K562 (cell line): ENCODE measurements at regions not wholly inside any gene's neighbourhood (a gene's known extent, or its start where the extent isn't known, plus 50 kb on each side); places are given as distances from the start of the nearest gene placed in this dataset.

Experiments
- ATAC-seq: fragments of 200-7000 bp; cut with Tn5 transposase; 3 replicates; pipeline ENCODE4 v1.9.1; 2020; ENCODE audit warnings: moderate library complexity
- BruUV-seq: library from RNA; stranded (reverse); fragments of 400-500 nt; replicated peaks from 2 replicates; lab custom pipeline; 2021; lab: Mats Ljungman, UMichigan
- CTCF ChIA-PET: fragments of 300-600 bp; formaldehyde crosslinking; extraction: SDS; loops from one replicate; lab custom pipeline; 2021; ENCODE audit warnings: low intra/inter-chr PET ratio; lab: Yijun Ruan, JAX
- POLR2A ChIA-PET: fragments of 300-600, 350-650 bp; sonication (Branson Sonifier 250); formaldehyde crosslinking; extraction: SDS; loops from one replicate; lab custom pipeline; 2021; ENCODE audit warnings: antibody characterized with exemption, inconsistent platforms; lab: Yijun Ruan, JAX
- DNase-seq, 4 experiments: peaks; one replicate each; pipeline versions ENCODE4 v3.0.0 to v3.0.0-alpha.2; 2011 to 2018; ENCODE audit warnings: low spot score in 3 of 4, mixed read lengths in 3 of 4; ENCODE audit errors: extremely low read depth in 1 of 4
- FAIRE-seq: peaks from 2 replicates; lab custom pipeline; 2011; peaks lifted over from hg19 to GRCh38; lab: Jason Lieb, UNC
- H2AFZ ChIP-seq: 2 replicates; pipeline ENCODE4 v1.6.0; 2011; ENCODE audit warnings: low read depth, low read length, control low read depth, inconsistent platforms
- H3K27ac ChIP-seq: fragments of 200-600 bp; 3 replicates; pipeline ENCODE4 v1.8.0; 2011; ENCODE audit warnings: low read depth, mild to moderate bottlenecking, control low read depth, inconsistent platforms, low read length, moderate library complexity, mixed read lengths; ENCODE audit errors: extremely low read depth
- H3K27me3 ChIP-seq, 2 experiments: fragments of 300-600 bp in 1 of 2; 2 replicates in 1 of 2; 3 replicates in 1 of 2; pipeline versions ENCODE4 v1.6.0 to v1.8.0; 2011; ENCODE audit warnings: inconsistent platforms in 2 of 2, low read length in 2 of 2, mild to moderate bottlenecking in 1 of 2, mixed read lengths in 1 of 2, moderate library complexity in 1 of 2; ENCODE audit not compliant: control insufficient read depth in 2 of 2, insufficient read depth in 2 of 2
- H3K36me3 ChIP-seq: fragments of 300-600 bp; 3 replicates; pipeline ENCODE4 v1.8.0; 2011; ENCODE audit warnings: mild to moderate bottlenecking, low read length, inconsistent platforms; ENCODE audit not compliant: control insufficient read depth, insufficient read depth
- H3K4me1 ChIP-seq, 2 experiments: fragments of 200-600 bp in 1 of 2; replicated peaks in 1 of 2; 2 replicates in 1 of 2; 3 replicates in 1 of 2; pipeline versions ENCODE4 v1.5.1 to v1.8.0; 2011; ENCODE audit warnings: inconsistent platforms in 2 of 2, low read length in 2 of 2, mild to moderate bottlenecking in 1 of 2, mixed read lengths in 1 of 2, moderate library complexity in 1 of 2; ENCODE audit not compliant: control insufficient read depth in 2 of 2, insufficient read depth in 2 of 2
- H3K4me2 ChIP-seq: 2 replicates; pipeline ENCODE4 v1.6.1; 2011; ENCODE audit warnings: low read length, control low read depth, inconsistent platforms, mixed read lengths; ENCODE audit not compliant: insufficient read depth
- H3K4me3 ChIP-seq: fragments of 200-600 bp; sonication (generic), shearing (Covaris generic); 2 replicates; pipeline ENCODE4 v1.5.1; 2016; ENCODE audit warnings: control low read depth, inconsistent platforms
- H3K79me2 ChIP-seq: fragments of 200-600 bp; 3 replicates; pipeline ENCODE4 v1.8.0; 2011; ENCODE audit warnings: low read length, inconsistent platforms; ENCODE audit not compliant: control insufficient read depth, insufficient read depth
- H3K9ac ChIP-seq, 2 experiments: 2 replicates each; pipeline versions ENCODE4 v1.6.0 to v1.6.1; 2011; ENCODE audit warnings: low read depth in 2 of 2, low read length in 2 of 2, control low read depth in 1 of 2, inconsistent platforms in 1 of 2, mild to moderate bottlenecking in 1 of 2, mixed read lengths in 1 of 2; ENCODE audit not compliant: insufficient read depth in 1 of 2
- H3K9me1 ChIP-seq: one replicate; pipeline ENCODE4 v1.6.0; 2011; ENCODE audit warnings: inconsistent platforms, mild to moderate bottlenecking, low read length, moderate library complexity; ENCODE audit not compliant: control insufficient read depth, insufficient read depth
- H3K9me3 ChIP-seq: replicated peaks from 2 replicates; pipeline ENCODE4 v1.5.1; 2011; ENCODE audit warnings: low read depth, low read length, inconsistent platforms; ENCODE audit not compliant: control insufficient read depth, insufficient read depth
- H4K20me1 ChIP-seq: replicated peaks from 2 replicates; pipeline ENCODE4 v1.6.1; 2011; ENCODE audit warnings: low read length, inconsistent platforms, mixed read lengths; ENCODE audit not compliant: control insufficient read depth, insufficient read depth
- ATF7 ChIP-seq: fragments of 450-650 bp; IDR thresholded peaks from 2 replicates; pipeline ENCODE4 v1.7.1; 2014; ENCODE audit warnings: mild to moderate bottlenecking, moderate library complexity
- CREM ChIP-seq: IDR thresholded peaks from 2 replicates; pipeline ENCODE4 v1.6.1; 2014; ENCODE audit warnings: antibody characterized with exemption, low read depth
- ELF4 ChIP-seq: fragments of 450-650 bp; formaldehyde crosslinking; IDR thresholded peaks from 2 replicates; pipeline ENCODE4 v1.4.0; 2022; ENCODE audit warnings: missing genetic modification characterization
- MCM5 ChIP-seq: fragments of 450-650 bp; IDR thresholded peaks from 2 replicates; pipeline ENCODE4 v1.6.1; 2016; ENCODE audit warnings: low read depth
- RBM39 ChIP-seq: fragments of 200-400 bp; formaldehyde crosslinking; optimal IDR thresholded peaks from 2 replicates; pipeline ENCODE3; 2018; ENCODE audit warnings: low read depth, low read length
- TAF1 ChIP-seq: IDR thresholded peaks from 2 replicates; pipeline ENCODE4 v1.6.1; 2011; ENCODE audit warnings: mild to moderate bottlenecking, low read length, moderate library complexity; ENCODE audit not compliant: insufficient read depth, control insufficient read depth, severe bottlenecking; ENCODE audit errors: extremely low read depth
- TGIF2 ChIP-seq: sonication (generic); formaldehyde crosslinking; IDR thresholded peaks from 2 replicates; pipeline ENCODE4 v1.8.1; 2022; ENCODE audit warnings: mild to moderate bottlenecking, missing genetic modification reagents, moderate library complexity
- ZFX ChIP-seq: sonication (generic); formaldehyde crosslinking; IDR thresholded peaks from 2 replicates; pipeline ENCODE4 v1.8.0; 2022; ENCODE audit warnings: mild to moderate bottlenecking, missing genetic modification reagents, moderate library complexity
- ZNF431 ChIP-seq: sonication (generic); formaldehyde crosslinking; IDR thresholded peaks from 2 replicates; pipeline ENCODE4 v1.8.0; 2022; ENCODE audit warnings: mild to moderate bottlenecking, missing genetic modification reagents
- ZNF644 ChIP-seq: fragments of 200-800 bp; sonication (Bioruptor generic); IDR thresholded peaks from 2 replicates; pipeline ENCODE4 v1.6.1; 2016; ENCODE audit warnings: low read depth, missing genetic modification characterization, missing compliant biosample characterization
- ZNF699 ChIP-seq: fragments of 250-450 bp; sonication (Bioruptor Pico); IDR thresholded peaks from 2 replicates; pipeline ENCODE4 v1.8.0; 2021; ENCODE audit warnings: mild to moderate bottlenecking, moderate library complexity; ENCODE audit not compliant: insufficient replicate concordance
- WGBS: fragments of 100-300 bp; shearing (Covaris generic); methylation state at CpG from one replicate; pipeline ENCODE4 v1.1.6; 2016; ENCODE audit warnings: low coverage, mixed read lengths; ENCODE audit not compliant: insufficient coverage; ENCODE audit errors: missing lambda C conversion rate; 5-methylcytosine and 5-hydroxymethylcytosine counted together
- in situ Hi-C: fragments of 300-500 bp; cut with MboI; formaldehyde crosslinking; loops from 4 replicates; pipeline ENCODE4 v1.15.0; 2018; ENCODE audit warnings: inconsistent platforms, mixed read lengths
- intact Hi-C: fragments of 100-400 bp; cut with micrococcal nuclease; formaldehyde crosslinking; loops from 2 replicates; pipeline ENCODE4 v1.14.2; 2022
- TF ChIP-seq, protein P1 (sequence below): fragments of 450-650 bp; IDR thresholded peaks from 2 replicates; pipeline ENCODE4 v1.6.1; 2014; ENCODE audit warnings: low read depth, mild to moderate bottlenecking, moderate library complexity, borderline replicate concordance
- TF ChIP-seq, protein P2 (sequence below): fragments of 150-350 bp; IDR thresholded peaks from 2 replicates; pipeline ENCODE4 v1.6.1; 2014; ENCODE audit warnings: low read depth, mild to moderate bottlenecking, low read length, borderline replicate concordance
- TF ChIP-seq, protein P3 (sequence below): fragments of 250-450 bp; sonication (Bioruptor Pico); IDR thresholded peaks from 2 replicates; pipeline ENCODE4 v1.8.0; 2022; ENCODE audit warnings: inconsistent platforms, mild to moderate bottlenecking, moderate library complexity, borderline replicate concordance

DNA sequence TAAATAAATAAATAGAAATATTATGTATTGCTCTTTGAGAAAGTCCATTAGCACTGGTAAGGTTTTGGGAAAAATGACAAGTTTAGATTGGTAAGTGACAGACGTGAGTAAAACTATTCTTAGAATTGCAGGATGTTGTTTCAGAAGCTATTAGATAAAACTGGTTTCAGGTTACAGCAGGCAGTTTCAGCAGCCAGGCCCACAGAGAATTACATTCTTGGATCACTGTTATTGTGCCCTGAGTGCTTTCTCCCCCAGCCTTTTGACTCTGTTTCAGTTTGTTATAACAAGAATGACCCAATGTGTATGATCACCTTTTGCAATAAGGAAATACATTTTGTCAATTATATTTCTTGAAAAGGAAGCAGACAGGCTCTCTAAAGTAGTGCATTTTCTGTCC lies 86.5 kb downstream of the DKK1 start:
- TF ChIP-seq ZNF644 (tag) (no peak), ZNF431 (CRISPR knock-in tag) (no peak), ZFX (no peak), MCM5 (no peak), TGIF2 (CRISPR knock-in tag) (no peak), RBM39 (no peak), TAF1 (no peak), ELF4 (CRISPR knock-in tag) (no peak), ZNF699 (CRISPR knock-in tag) (no peak), ATF7 (no peak), CREM (no peak)
- TF ChIP-seq, protein P1, sequence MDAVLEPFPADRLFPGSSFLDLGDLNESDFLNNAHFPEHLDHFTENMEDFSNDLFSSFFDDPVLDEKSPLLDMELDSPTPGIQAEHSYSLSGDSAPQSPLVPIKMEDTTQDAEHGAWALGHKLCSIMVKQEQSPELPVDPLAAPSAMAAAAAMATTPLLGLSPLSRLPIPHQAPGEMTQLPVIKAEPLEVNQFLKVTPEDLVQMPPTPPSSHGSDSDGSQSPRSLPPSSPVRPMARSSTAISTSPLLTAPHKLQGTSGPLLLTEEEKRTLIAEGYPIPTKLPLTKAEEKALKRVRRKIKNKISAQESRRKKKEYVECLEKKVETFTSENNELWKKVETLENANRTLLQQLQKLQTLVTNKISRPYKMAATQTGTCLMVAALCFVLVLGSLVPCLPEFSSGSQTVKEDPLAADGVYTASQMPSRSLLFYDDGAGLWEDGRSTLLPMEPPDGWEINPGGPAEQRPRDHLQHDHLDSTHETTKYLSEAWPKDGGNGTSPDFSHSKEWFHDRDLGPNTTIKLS = no peak
- TF ChIP-seq, protein P2, sequence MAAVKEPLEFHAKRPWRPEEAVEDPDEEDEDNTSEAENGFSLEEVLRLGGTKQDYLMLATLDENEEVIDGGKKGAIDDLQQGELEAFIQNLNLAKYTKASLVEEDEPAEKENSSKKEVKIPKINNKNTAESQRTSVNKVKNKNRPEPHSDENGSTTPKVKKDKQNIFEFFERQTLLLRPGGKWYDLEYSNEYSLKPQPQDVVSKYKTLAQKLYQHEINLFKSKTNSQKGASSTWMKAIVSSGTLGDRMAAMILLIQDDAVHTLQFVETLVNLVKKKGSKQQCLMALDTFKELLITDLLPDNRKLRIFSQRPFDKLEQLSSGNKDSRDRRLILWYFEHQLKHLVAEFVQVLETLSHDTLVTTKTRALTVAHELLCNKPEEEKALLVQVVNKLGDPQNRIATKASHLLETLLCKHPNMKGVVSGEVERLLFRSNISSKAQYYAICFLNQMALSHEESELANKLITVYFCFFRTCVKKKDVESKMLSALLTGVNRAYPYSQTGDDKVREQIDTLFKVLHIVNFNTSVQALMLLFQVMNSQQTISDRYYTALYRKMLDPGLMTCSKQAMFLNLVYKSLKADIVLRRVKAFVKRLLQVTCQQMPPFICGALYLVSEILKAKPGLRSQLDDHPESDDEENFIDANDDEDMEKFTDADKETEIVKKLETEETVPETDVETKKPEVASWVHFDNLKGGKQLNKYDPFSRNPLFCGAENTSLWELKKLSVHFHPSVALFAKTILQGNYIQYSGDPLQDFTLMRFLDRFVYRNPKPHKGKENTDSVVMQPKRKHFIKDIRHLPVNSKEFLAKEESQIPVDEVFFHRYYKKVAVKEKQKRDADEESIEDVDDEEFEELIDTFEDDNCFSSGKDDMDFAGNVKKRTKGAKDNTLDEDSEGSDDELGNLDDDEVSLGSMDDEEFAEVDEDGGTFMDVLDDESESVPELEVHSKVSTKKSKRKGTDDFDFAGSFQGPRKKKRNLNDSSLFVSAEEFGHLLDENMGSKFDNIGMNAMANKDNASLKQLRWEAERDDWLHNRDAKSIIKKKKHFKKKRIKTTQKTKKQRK = no peak
- TF ChIP-seq, protein P3, sequence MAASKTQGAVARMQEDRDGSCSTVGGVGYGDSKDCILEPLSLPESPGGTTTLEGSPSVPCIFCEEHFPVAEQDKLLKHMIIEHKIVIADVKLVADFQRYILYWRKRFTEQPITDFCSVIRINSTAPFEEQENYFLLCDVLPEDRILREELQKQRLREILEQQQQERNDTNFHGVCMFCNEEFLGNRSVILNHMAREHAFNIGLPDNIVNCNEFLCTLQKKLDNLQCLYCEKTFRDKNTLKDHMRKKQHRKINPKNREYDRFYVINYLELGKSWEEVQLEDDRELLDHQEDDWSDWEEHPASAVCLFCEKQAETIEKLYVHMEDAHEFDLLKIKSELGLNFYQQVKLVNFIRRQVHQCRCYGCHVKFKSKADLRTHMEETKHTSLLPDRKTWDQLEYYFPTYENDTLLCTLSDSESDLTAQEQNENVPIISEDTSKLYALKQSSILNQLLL (CRISPR knock-in tag) = no peak
- WGBS = 0% methylated on average over 1 of the region's 1 CpG
- no peak for DNase-seq
- H3K4me3 ChIP-seq = no peak overlapping the region
- in situ Hi-C loops = no loop called here
- no peaks in the 10 kb centered on the region for H3K36me3 ChIP-seq
- ChIA-PET CTCF (no interaction called here), POLR2A (no interaction called here)
- no peaks in the 10 kb centered on the region for H3K79me2 ChIP-seq
- BruUV-seq = no TSS peak
- H3K9me3 ChIP-seq = no peaks in the 10 kb centered on the region; the same call in 1 of the 2 replicates
- no peak overlapping the region for H3K4me2 ChIP-seq
- no peak overlapping the region for H2AFZ ChIP-seq
- no peak for ATAC-seq
- H3K9ac ChIP-seq = no peak overlapping the region
- H3K9me1 ChIP-seq = no peaks in the 10 kb centered on the region
- no peaks in the 10 kb centered on the region for H3K27me3 ChIP-seq
- no peak for FAIRE-seq
- no peaks in the 10 kb centered on the region for H3K4me1 ChIP-seq
- intact Hi-C loops = no loop called here
- H3K27ac ChIP-seq = no peak overlapping the region
- no peaks in the 10 kb centered on the region for H4K20me1 ChIP-seq
